Panc1 (cell line): ENCODE measurements at regions not wholly inside any gene's neighbourhood (a gene's known extent, or its start where the extent isn't known, plus 50 kb on each side); places are given as distances from the start of the nearest gene placed in this dataset.

Experiments used
- CTCF ChIP-seq: fragments of 450-650 bp; IDR thresholded peaks from 2 replicates; pipeline ENCODE4 v1.5.1; 2017; ENCODE audit warnings: mild to moderate bottlenecking
- TF ChIP-seq, protein P1 (sequence below), 2 experiments: IDR thresholded peaks; 2 replicates each; pipeline ENCODE4 v1.6.1; 2011 to 2012; ENCODE audit warnings: low read depth in 2 of 2, control low read depth in 1 of 2, low read length in 1 of 2, mild to moderate bottlenecking in 1 of 2, moderate library complexity in 1 of 2; ENCODE audit not compliant: insufficient read depth in 1 of 2

DNA sequence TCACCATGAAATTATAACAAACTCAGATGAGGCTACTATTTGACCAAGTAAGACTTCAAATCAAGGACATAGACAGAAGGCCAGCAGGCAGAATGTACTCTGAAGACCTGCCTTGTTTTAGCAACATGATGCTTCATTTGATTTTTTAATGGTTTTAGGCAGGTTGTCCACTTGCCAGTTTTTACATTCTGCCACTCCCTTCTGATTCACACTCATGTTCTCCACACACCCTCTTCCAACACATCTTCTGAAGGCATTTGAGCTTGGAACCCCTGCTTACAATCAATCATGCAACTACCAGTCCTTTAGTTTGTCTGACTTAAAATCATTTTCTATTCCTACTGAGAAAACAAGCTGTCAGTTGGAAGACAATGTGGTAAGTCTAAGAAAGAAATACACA lies 114.9 kb upstream of the SMIM31 start:
- no peak for TF ChIP-seq CTCF
- TF ChIP-seq, protein P1, sequence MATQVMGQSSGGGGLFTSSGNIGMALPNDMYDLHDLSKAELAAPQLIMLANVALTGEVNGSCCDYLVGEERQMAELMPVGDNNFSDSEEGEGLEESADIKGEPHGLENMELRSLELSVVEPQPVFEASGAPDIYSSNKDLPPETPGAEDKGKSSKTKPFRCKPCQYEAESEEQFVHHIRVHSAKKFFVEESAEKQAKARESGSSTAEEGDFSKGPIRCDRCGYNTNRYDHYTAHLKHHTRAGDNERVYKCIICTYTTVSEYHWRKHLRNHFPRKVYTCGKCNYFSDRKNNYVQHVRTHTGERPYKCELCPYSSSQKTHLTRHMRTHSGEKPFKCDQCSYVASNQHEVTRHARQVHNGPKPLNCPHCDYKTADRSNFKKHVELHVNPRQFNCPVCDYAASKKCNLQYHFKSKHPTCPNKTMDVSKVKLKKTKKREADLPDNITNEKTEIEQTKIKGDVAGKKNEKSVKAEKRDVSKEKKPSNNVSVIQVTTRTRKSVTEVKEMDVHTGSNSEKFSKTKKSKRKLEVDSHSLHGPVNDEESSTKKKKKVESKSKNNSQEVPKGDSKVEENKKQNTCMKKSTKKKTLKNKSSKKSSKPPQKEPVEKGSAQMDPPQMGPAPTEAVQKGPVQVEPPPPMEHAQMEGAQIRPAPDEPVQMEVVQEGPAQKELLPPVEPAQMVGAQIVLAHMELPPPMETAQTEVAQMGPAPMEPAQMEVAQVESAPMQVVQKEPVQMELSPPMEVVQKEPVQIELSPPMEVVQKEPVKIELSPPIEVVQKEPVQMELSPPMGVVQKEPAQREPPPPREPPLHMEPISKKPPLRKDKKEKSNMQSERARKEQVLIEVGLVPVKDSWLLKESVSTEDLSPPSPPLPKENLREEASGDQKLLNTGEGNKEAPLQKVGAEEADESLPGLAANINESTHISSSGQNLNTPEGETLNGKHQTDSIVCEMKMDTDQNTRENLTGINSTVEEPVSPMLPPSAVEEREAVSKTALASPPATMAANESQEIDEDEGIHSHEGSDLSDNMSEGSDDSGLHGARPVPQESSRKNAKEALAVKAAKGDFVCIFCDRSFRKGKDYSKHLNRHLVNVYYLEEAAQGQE (IDR thresholded peaks at IDR 0.05; ENCODE audit: insufficient read depth in 1 of 2, low read depth in 2 of 2, low read length in 1 of 2) = no peak
